WERI-Rb-1 (cell line): ENCODE measurements at regions not wholly inside any gene's neighbourhood (a gene's known extent, or its start where the extent isn't known, plus 50 kb on each side); places are given as distances from the start of the nearest gene placed in this dataset.

ENCODE experiments used
- DNase-seq: peaks from one replicate; pipeline ENCODE4 v3.0.0-alpha.2; 2020
- H3K27ac ChIP-seq: fragments of 250-450 bp; sonication (Bioruptor Pico); 2 replicates; pipeline ENCODE4 v1.5.1; 2020; ENCODE audit warnings: mild to moderate bottlenecking, moderate library complexity
- H3K27me3 ChIP-seq: fragments of 250-450 bp; sonication (Bioruptor Pico); 2 replicates; pipeline ENCODE4 v1.5.1; 2021; ENCODE audit warnings: mild to moderate bottlenecking, low read depth, moderate library complexity; ENCODE audit not compliant: insufficient read depth, severe bottlenecking
- H3K36me3 ChIP-seq: fragments of 250-450 bp; sonication (Bioruptor Pico); 2 replicates; pipeline ENCODE4 v1.5.1; 2020; ENCODE audit warnings: mild to moderate bottlenecking, moderate library complexity
- H3K4me3 ChIP-seq: 2 replicates; pipeline ENCODE4 v1.5.1; 2011; ENCODE audit warnings: low read depth, mild to moderate bottlenecking, control low read depth, low read length
- H3K9me3 ChIP-seq: fragments of 250-450 bp; sonication (Bioruptor Pico); 2 replicates; pipeline ENCODE4 v1.5.1; 2021; ENCODE audit warnings: mild to moderate bottlenecking, moderate library complexity; ENCODE audit not compliant: severe bottlenecking
- CTCF ChIP-seq: IDR thresholded peaks from 2 replicates; pipeline ENCODE4 v1.5.1; 2011; ENCODE audit warnings: low read depth, mild to moderate bottlenecking, control low read depth, inconsistent platforms, low read length

- no peaks in the 10 kb centered on the region for H3K27me3 ChIP-seq
- no peak overlapping the region for H3K4me3 ChIP-seq
- no peak for DNase-seq
- no peaks in the 10 kb centered on the region for H3K9me3 ChIP-seq
- no peak for TF ChIP-seq CTCF
- no peaks in the 10 kb centered on the region for H3K36me3 ChIP-seq
- no peak overlapping the region for H3K27ac ChIP-seq
Measured at GRCh38 chr1:234730475-234730769, 120.4 kb upstream of the IRF2BP2 start.

GRCh38 chr1:234729561-234730474, 119.8 kb upstream of the IRF2BP2 start:
- H3K27me3 ChIP-seq = no peaks in the 10 kb centered on the region
- no peaks in the 10 kb centered on the region for H3K9me3 ChIP-seq
- H3K4me3 ChIP-seq = no peak overlapping the region
- no peak overlapping the region for H3K27ac ChIP-seq
- no peak for DNase-seq
- no peaks in the 10 kb centered on the region for H3K36me3 ChIP-seq
- no peak for TF ChIP-seq CTCF

GRCh38 chr1:234728740-234729139, 118.8 kb upstream of the IRF2BP2 start:
- Histone ChIP-seq H3K27ac (no peak overlapping the region), H3K27me3 (no peaks in the 10 kb centered on the region)
- no peak for TF ChIP-seq CTCF

GRCh38 chr1:234727018-234727940, 117.3 kb upstream of the IRF2BP2 start:
- Histone ChIP-seq H3K4me3 (no peak overlapping the region), H3K9me3 (no peaks in the 10 kb centered on the region), H3K36me3 (no peaks in the 10 kb centered on the region), H3K27ac (peak overlapping the region; percentile 96), H3K27me3 (no peaks in the 10 kb centered on the region)
- DNase-seq = peak; percentile 93
- TF ChIP-seq CTCF = no peak; the same call in 1 of the 2 replicates

More at GRCh38 chr1:234728740-234729139, 118.8 kb upstream of the IRF2BP2 start:
- no peaks in the 10 kb centered on the region for H3K9me3 ChIP-seq
- no peak overlapping the region for H3K4me3 ChIP-seq
- no peaks in the 10 kb centered on the region for H3K36me3 ChIP-seq
- no peak for DNase-seq

- Histone ChIP-seq H3K27me3 (no peaks in the 10 kb centered on the region), H3K9me3 (no peaks in the 10 kb centered on the region), H3K27ac (peak overlapping the region; percentile 96), H3K36me3 (no peaks in the 10 kb centered on the region), H3K4me3 (no peak overlapping the region)
- peak; percentile 45 for DNase-seq
- TF ChIP-seq CTCF = no peak
Measured at GRCh38 chr1:234726359-234726943, 116.5 kb upstream of the IRF2BP2 start.
